Neural crest cell (in vitro differentiated cells): ENCODE measurements at regions not wholly inside any gene's neighbourhood (a gene's known extent, or its start where the extent isn't known, plus 50 kb on each side); places are given as distances from the start of the nearest gene placed in this dataset.

Experiments used
- DNase-seq: peaks from one replicate; pipeline ENCODE4 v3.0.0; 2021; ENCODE audit warnings: low read depth, mixed read lengths, low spot score
- H3K27ac Mint-ChIP-seq: one replicate; pipeline ENCODE4 v1.8.0; 2021; ENCODE audit warnings: mild to moderate bottlenecking, mixed read lengths; ENCODE audit not compliant: unreplicated experiment
- H3K27me3 Mint-ChIP-seq: 2 replicates; pipeline ENCODE4 v1.8.0; 2021; ENCODE audit warnings: low read depth, mild to moderate bottlenecking, mixed read lengths
- H3K36me3 Mint-ChIP-seq: 2 replicates; pipeline ENCODE4 v1.8.0; 2021; ENCODE audit warnings: low read depth, mild to moderate bottlenecking, mixed read lengths
- H3K4me1 Mint-ChIP-seq: 2 replicates; pipeline ENCODE4 v1.8.0; 2021; ENCODE audit warnings: mixed read lengths
- H3K4me3 Mint-ChIP-seq: one replicate; pipeline ENCODE4 v1.8.0; 2021; ENCODE audit warnings: mild to moderate bottlenecking, mixed read lengths
- H3K9me3 Mint-ChIP-seq: 2 replicates; pipeline ENCODE4 v1.8.0; 2021; ENCODE audit warnings: mixed read lengths
- TF ChIP-seq, protein P1 (sequence below): fragments of 200-600 bp; sonication (generic); conservative IDR thresholded peaks from 2 replicates; pipeline ENCODE4 v1.5.0; 2021; ENCODE audit warnings: antibody characterized with exemption, mild to moderate bottlenecking

DNA sequence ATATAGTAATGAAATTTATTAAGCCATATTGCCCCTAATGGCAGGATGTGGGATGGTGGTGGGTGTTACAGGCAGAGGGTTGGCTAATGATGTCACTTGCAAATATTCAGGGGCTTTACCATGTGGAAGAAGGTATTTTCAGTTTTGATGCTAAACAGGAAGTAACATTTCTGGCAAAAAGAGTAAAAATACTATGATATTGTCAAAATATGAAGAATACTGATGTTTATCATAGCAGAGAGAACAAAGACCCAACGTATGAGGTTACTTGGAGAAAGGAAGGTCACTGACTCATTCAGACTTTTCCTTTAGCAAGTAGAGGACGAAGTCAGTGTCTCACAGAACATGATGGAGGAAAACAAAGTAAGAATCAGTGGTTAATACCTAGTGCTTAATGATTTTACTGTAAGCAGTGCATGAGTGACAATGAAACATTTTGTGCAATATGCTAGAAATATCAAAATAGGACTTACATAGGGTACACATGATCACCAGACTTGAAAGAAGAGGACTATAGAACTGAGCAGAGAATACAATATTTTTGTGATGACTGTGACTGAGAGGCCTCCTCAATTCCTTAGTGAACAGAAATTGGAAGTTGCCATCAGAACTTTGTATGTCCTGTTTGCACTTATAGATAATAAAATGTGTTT, 89.7 kb upstream of the STEAP4 start:
- no peak overlapping the region for H3K4me3 Mint-ChIP-seq
- DNase-seq = no peak
- H3K27me3 Mint-ChIP-seq = no peaks in the 10 kb centered on the region
- no peak overlapping the region for H3K27ac Mint-ChIP-seq
- peaks cover 4% of the 10 kb centered on the region for H3K4me1 Mint-ChIP-seq
- no peaks in the 10 kb centered on the region for H3K36me3 Mint-ChIP-seq
- H3K9me3 Mint-ChIP-seq = no peaks in the 10 kb centered on the region
- TF ChIP-seq, protein P1, sequence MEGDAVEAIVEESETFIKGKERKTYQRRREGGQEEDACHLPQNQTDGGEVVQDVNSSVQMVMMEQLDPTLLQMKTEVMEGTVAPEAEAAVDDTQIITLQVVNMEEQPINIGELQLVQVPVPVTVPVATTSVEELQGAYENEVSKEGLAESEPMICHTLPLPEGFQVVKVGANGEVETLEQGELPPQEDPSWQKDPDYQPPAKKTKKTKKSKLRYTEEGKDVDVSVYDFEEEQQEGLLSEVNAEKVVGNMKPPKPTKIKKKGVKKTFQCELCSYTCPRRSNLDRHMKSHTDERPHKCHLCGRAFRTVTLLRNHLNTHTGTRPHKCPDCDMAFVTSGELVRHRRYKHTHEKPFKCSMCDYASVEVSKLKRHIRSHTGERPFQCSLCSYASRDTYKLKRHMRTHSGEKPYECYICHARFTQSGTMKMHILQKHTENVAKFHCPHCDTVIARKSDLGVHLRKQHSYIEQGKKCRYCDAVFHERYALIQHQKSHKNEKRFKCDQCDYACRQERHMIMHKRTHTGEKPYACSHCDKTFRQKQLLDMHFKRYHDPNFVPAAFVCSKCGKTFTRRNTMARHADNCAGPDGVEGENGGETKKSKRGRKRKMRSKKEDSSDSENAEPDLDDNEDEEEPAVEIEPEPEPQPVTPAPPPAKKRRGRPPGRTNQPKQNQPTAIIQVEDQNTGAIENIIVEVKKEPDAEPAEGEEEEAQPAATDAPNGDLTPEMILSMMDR = no peak

DNA sequence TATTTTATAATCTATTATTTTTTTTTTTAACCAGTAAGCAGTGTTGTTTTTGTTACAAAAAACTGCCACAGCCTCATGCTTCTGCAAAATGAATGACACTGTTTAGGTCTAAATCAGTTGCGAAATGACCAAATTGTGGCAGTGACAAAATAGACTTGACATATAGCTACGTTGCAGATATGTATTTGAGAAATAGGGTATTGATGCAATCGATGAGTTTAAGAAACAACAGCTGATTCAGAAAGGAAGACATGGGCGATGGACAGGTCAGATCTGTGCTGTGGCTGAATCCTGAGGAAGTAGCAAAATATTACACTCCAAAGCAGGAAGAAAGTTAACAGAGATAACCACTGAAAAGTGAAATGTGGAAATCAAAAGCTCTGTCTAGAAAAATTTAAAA, 89.0 kb upstream of the STEAP4 start:
- Mint-ChIP-seq H3K27ac (no peak overlapping the region), H3K9me3 (no peaks in the 10 kb centered on the region), H3K4me3 (no peak overlapping the region), H3K36me3 (no peaks in the 10 kb centered on the region), H3K4me1 (peaks cover 4% of the 10 kb centered on the region), H3K27me3 (no peaks in the 10 kb centered on the region)
- no peak for DNase-seq
- TF ChIP-seq, protein P1 = no peak

DNA sequence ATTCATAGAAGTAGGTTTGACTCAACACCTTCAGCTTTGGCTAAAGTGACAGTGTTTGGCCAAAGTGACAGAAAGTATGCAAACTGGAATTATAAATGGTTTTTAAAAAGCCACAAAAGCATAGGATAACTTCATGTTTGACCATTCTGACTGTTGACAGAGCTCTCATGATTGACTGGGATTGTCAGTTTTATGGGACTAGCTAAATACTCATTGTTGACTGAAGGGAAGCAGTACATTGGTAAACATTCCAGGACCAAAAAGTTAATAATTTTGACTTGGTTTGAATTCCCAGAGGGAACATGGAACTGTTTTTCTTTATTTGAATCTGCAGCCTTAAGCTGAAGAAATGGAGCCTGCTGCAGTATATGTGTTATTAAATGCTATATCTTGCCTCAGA, 84.6 kb upstream of the STEAP4 start:
- TF ChIP-seq, protein P1 = no peak
- Mint-ChIP-seq H3K36me3 (no peaks in the 10 kb centered on the region), H3K4me3 (no peak overlapping the region), H3K4me1 (no peaks in the 10 kb centered on the region), H3K9me3 (no peaks in the 10 kb centered on the region), H3K27me3 (no peaks in the 10 kb centered on the region), H3K27ac (no peak overlapping the region)
- no peak for DNase-seq

DNA sequence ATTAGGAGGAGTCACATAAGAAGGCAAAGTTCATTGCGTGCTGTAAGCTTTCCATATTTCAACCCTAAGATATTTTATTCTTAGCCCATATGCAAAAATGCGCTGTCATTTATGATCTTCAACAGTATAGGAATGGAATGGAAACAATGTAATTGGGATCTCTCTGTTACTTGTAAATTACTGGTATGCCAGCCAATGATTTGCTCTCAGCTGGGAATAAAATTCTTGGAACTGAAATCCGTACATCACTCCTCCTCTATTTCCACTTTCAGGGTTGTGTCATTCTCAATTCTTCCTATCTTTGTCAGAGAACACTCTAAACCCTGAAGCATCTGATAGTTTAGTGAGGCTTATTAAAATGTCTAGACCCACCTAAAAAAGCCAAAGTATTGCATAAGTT, 80.7 kb upstream of the STEAP4 start:
- TF ChIP-seq, protein P1 = no peak
- peaks cover 2% of the 10 kb centered on the region for H3K9me3 Mint-ChIP-seq
- no peaks in the 10 kb centered on the region for H3K36me3 Mint-ChIP-seq
- H3K4me3 Mint-ChIP-seq = no peak overlapping the region
- no peaks in the 10 kb centered on the region for H3K4me1 Mint-ChIP-seq
- no peak overlapping the region for H3K27ac Mint-ChIP-seq
- DNase-seq = no peak
- H3K27me3 Mint-ChIP-seq = no peaks in the 10 kb centered on the region

DNA sequence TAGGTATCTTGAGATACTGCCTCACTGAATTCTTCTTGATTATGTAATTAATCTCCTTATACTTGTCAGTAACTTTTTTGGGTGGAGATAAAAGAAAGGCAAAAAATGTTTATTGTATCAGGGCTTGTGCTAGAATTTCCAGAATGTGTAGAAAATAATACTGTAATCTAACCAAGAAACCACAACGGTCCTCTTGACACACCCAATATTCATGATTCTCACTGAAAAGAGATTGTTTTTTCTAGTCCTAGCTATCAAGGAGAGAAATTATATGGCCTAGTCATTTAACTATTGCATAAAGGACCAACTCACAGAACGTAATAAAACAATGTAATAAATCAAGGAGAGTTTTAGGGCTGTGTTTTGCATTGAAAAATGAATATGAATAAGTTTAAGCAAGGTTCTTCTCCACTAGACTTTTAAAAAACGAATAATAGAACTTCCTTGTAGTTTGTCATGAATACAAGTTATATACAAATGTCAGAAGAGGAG, 80.0 kb upstream of the STEAP4 start:
- H3K27ac Mint-ChIP-seq = no peak overlapping the region
- no peak overlapping the region for H3K4me3 Mint-ChIP-seq
- no peaks in the 10 kb centered on the region for H3K4me1 Mint-ChIP-seq
- peaks cover 2% of the 10 kb centered on the region for H3K9me3 Mint-ChIP-seq
- TF ChIP-seq, protein P1 = no peak
- no peaks in the 10 kb centered on the region for H3K36me3 Mint-ChIP-seq
- no peaks in the 10 kb centered on the region for H3K27me3 Mint-ChIP-seq
- no peak for DNase-seq
